ENCODE measurements at regions not wholly inside any gene's neighbourhood (a gene's known extent, or its start where the extent isn't known, plus 50 kb on each side); places are given as distances from the start of the nearest gene placed in this dataset.
"Not testable (repeated sequence)": the region's sequence is repeated elsewhere in the genome, so short reads cannot be mapped to it uniquely, and the experiment has no call there.

GRCh38 chr5:101917166-101917565 lies 378.9 kb downstream of the SLCO4C1 start:
- no peak for FAIRE-seq

GRCh38 chr5:101915554-101915953 lies 380.5 kb downstream of the SLCO4C1 start:
- FAIRE-seq, result no peak

- FAIRE-seq, result no peak
These were observed 391.3 kb downstream of the SLCO4C1 start for GRCh38 chr5:101904736-101905135.

GRCh38 chr5:101897914-101898313 lies 398.2 kb downstream of the SLCO4C1 start:
- no peak for FAIRE-seq

- FAIRE-seq, result no peak
These were observed 401.1 kb downstream of the SLCO4C1 start for GRCh38 chr5:101894985-101895384.

- FAIRE-seq, result no peak
These were observed 417.9 kb downstream of the SLCO4C1 start for GRCh38 chr5:101878190-101878589.

GRCh38 chr5:101877451-101877850 lies 418.6 kb downstream of the SLCO4C1 start:
- FAIRE-seq, result no peak

- FAIRE-seq, result no peak
These were observed 429.6 kb downstream of the SLCO4C1 start for GRCh38 chr5:101866473-101866872.

GRCh38 chr5:101860563-101860962 lies 435.5 kb downstream of the SLCO4C1 start:
- no peak for FAIRE-seq

- no peak for FAIRE-seq
These were observed 435.9 kb downstream of the SLCO4C1 start for GRCh38 chr5:101860145-101860544.

- FAIRE-seq, result no peak
These were observed 449.6 kb downstream of the SLCO4C1 start for GRCh38 chr5:101846496-101846895.

- FAIRE-seq, result no peak
These were observed 453.0 kb downstream of the SLCO4C1 start for GRCh38 chr5:101843055-101843454.

GRCh38 chr5:101838435-101838834 lies 457.6 kb downstream of the SLCO4C1 start:
- FAIRE-seq, result no peak

GRCh38 chr5:101829255-101829654 lies 466.8 kb downstream of the SLCO4C1 start:
- no peak for FAIRE-seq

GRCh38 chr5:101811466-101811865 lies 484.6 kb downstream of the SLCO4C1 start:
- FAIRE-seq, result no peak

- FAIRE-seq, result no peak
These were observed 489.7 kb downstream of the SLCO4C1 start for GRCh38 chr5:101806410-101806809.

GRCh38 chr5:101796427-101796826 lies 499.7 kb downstream of the SLCO4C1 start:
- FAIRE-seq, result no peak

- no peak for FAIRE-seq
These were observed 507.3 kb downstream of the SLCO4C1 start for GRCh38 chr5:101788797-101789196.

- no peak for FAIRE-seq
These were observed 511.0 kb downstream of the SLCO4C1 start for GRCh38 chr5:101785090-101785489.

- FAIRE-seq, result no peak
These were observed 512.7 kb downstream of the SLCO4C1 start for GRCh38 chr5:101783241-101784013.

- no peak for FAIRE-seq
These were observed 513.6 kb downstream of the SLCO4C1 start for GRCh38 chr5:101782352-101783103.

- FAIRE-seq, result no peak
These were observed 545.0 kb downstream of the SLCO4C1 start for GRCh38 chr5:101751105-101751504.

GRCh38 chr5:101743000-101743399 lies 553.1 kb downstream of the SLCO4C1 start:
- not testable (repeated sequence) for FAIRE-seq

GRCh38 chr5:101728933-101729332 lies 567.2 kb downstream of the SLCO4C1 start:
- no peak for FAIRE-seq

All from colon (tissue), 2 donors.